ENCODE measurements at regions not wholly inside any gene's neighbourhood (a gene's known extent, or its start where the extent isn't known, plus 50 kb on each side); places are given as distances from the start of the nearest gene placed in this dataset.

GRCh38 chr6:138550346-138550767 lies 51.1 kb upstream of the NHSL1 start:
- Mint-ChIP-seq H3K9me3 (no peaks in the 10 kb centered on the region), H3K4me1 (peaks cover 9% of the 10 kb centered on the region), H3K36me3 (ENCODE audit: low read depth) (no peaks in the 10 kb centered on the region), H3K27ac (no peak overlapping the region), H3K4me3 (no peak overlapping the region), H3K27me3 (peaks cover 21% of the 10 kb centered on the region)
- intact Hi-C loops (cut with micrococcal nuclease): no loop called here
- DNase-seq: no peak

- intact Hi-C loops (cut with micrococcal nuclease): no loop called here
- H3K9me3 Mint-ChIP-seq: no peaks in the 10 kb centered on the region
- DNase-seq: no peak
- H3K36me3 Mint-ChIP-seq (ENCODE audit: low read depth): no peaks in the 10 kb centered on the region
- H3K27me3 Mint-ChIP-seq: peaks cover 34% of the 10 kb centered on the region
- H3K27ac Mint-ChIP-seq: no peak overlapping the region
- H3K4me3 Mint-ChIP-seq: no peak overlapping the region
- no peaks in the 10 kb centered on the region for H3K4me1 Mint-ChIP-seq
These were observed 54.9 kb upstream of the NHSL1 start for GRCh38 chr6:138554146-138554545.

GRCh38 chr6:138555421-138555988 lies 56.2 kb upstream of the NHSL1 start:
- intact Hi-C loops (cut with micrococcal nuclease): no loop called here
- H3K27ac Mint-ChIP-seq: no peak overlapping the region
- H3K4me3 Mint-ChIP-seq: no peak overlapping the region
- no peak for DNase-seq
- no peaks in the 10 kb centered on the region for H3K36me3 Mint-ChIP-seq (ENCODE audit: low read depth)
- no peaks in the 10 kb centered on the region for H3K4me1 Mint-ChIP-seq
- no peaks in the 10 kb centered on the region for H3K9me3 Mint-ChIP-seq
- peaks cover 33% of the 10 kb centered on the region for H3K27me3 Mint-ChIP-seq

- Mint-ChIP-seq H3K4me1 (no peaks in the 10 kb centered on the region), H3K27ac (no peak overlapping the region), H3K4me3 (no peak overlapping the region), H3K27me3 (peaks cover 30% of the 10 kb centered on the region), H3K9me3 (no peaks in the 10 kb centered on the region), H3K36me3 (ENCODE audit: low read depth) (no peaks in the 10 kb centered on the region)
- intact Hi-C loops (cut with micrococcal nuclease): no loop called here
- no peak for DNase-seq
These were observed 57.9 kb upstream of the NHSL1 start for GRCh38 chr6:138557147-138557546.

GRCh38 chr6:138559143-138559542 lies 59.8 kb upstream of the NHSL1 start:
- no peak overlapping the region for H3K4me3 Mint-ChIP-seq
- intact Hi-C loops (cut with micrococcal nuclease): no loop called here
- H3K9me3 Mint-ChIP-seq: no peaks in the 10 kb centered on the region
- H3K4me1 Mint-ChIP-seq: no peaks in the 10 kb centered on the region
- peaks cover 21% of the 10 kb centered on the region for H3K27me3 Mint-ChIP-seq
- DNase-seq: no peak
- no peaks in the 10 kb centered on the region for H3K36me3 Mint-ChIP-seq (ENCODE audit: low read depth)
- H3K27ac Mint-ChIP-seq: no peak overlapping the region

GRCh38 chr6:138560130-138560860 lies 61.0 kb upstream of the NHSL1 start:
- Mint-ChIP-seq H3K9me3 (no peaks in the 10 kb centered on the region), H3K27ac (no peak overlapping the region), H3K4me1 (no peaks in the 10 kb centered on the region), H3K36me3 (ENCODE audit: low read depth) (no peaks in the 10 kb centered on the region), H3K4me3 (no peak overlapping the region), H3K27me3 (peaks cover 22% of the 10 kb centered on the region)
- intact Hi-C loops (cut with micrococcal nuclease): no loop called here
- DNase-seq: no peak

- intact Hi-C loops (cut with micrococcal nuclease): no loop called here
- DNase-seq: no peak
- Mint-ChIP-seq H3K36me3 (ENCODE audit: low read depth) (no peaks in the 10 kb centered on the region), H3K4me1 (no peaks in the 10 kb centered on the region), H3K9me3 (no peaks in the 10 kb centered on the region), H3K27ac (no peak overlapping the region), H3K4me3 (no peak overlapping the region), H3K27me3 (peaks cover 11% of the 10 kb centered on the region)
These were observed 63.4 kb upstream of the NHSL1 start for GRCh38 chr6:138562691-138563090.

GRCh38 chr6:138563231-138563630 lies 63.9 kb upstream of the NHSL1 start:
- H3K27ac Mint-ChIP-seq: no peak overlapping the region
- DNase-seq: no peak
- H3K4me1 Mint-ChIP-seq: no peaks in the 10 kb centered on the region
- peaks cover 17% of the 10 kb centered on the region for H3K27me3 Mint-ChIP-seq
- no peaks in the 10 kb centered on the region for H3K36me3 Mint-ChIP-seq (ENCODE audit: low read depth)
- no peak overlapping the region for H3K4me3 Mint-ChIP-seq
- H3K9me3 Mint-ChIP-seq: no peaks in the 10 kb centered on the region
- intact Hi-C loops (cut with micrococcal nuclease): no loop called here

- no peak for DNase-seq
- no peaks in the 10 kb centered on the region for H3K4me1 Mint-ChIP-seq
- H3K27ac Mint-ChIP-seq: no peak overlapping the region
- no peaks in the 10 kb centered on the region for H3K9me3 Mint-ChIP-seq
- no peaks in the 10 kb centered on the region for H3K36me3 Mint-ChIP-seq (ENCODE audit: low read depth)
- no peak overlapping the region for H3K4me3 Mint-ChIP-seq
- peaks cover 18% of the 10 kb centered on the region for H3K27me3 Mint-ChIP-seq
- intact Hi-C loops (cut with micrococcal nuclease): no loop called here
These were observed 64.4 kb upstream of the NHSL1 start for GRCh38 chr6:138563650-138564049.

GRCh38 chr6:138564170-138564721 lies 65.0 kb upstream of the NHSL1 start:
- no peak overlapping the region for H3K27ac Mint-ChIP-seq
- no peaks in the 10 kb centered on the region for H3K4me1 Mint-ChIP-seq
- no peak for DNase-seq
- peaks cover 15% of the 10 kb centered on the region for H3K27me3 Mint-ChIP-seq
- intact Hi-C loops (cut with micrococcal nuclease): no loop called here
- H3K4me3 Mint-ChIP-seq: no peak overlapping the region
- no peaks in the 10 kb centered on the region for H3K36me3 Mint-ChIP-seq (ENCODE audit: low read depth)
- H3K9me3 Mint-ChIP-seq: no peaks in the 10 kb centered on the region

- intact Hi-C loops (cut with micrococcal nuclease): no loop called here
- no peaks in the 10 kb centered on the region for H3K9me3 Mint-ChIP-seq
- H3K27ac Mint-ChIP-seq: no peak overlapping the region
- peaks cover 13% of the 10 kb centered on the region for H3K27me3 Mint-ChIP-seq
- DNase-seq: no peak
- H3K4me1 Mint-ChIP-seq: no peaks in the 10 kb centered on the region
- H3K4me3 Mint-ChIP-seq: no peak overlapping the region
- no peaks in the 10 kb centered on the region for H3K36me3 Mint-ChIP-seq (ENCODE audit: low read depth)
These were observed 67.8 kb upstream of the NHSL1 start for GRCh38 chr6:138567052-138567451.

- intact Hi-C loops (cut with micrococcal nuclease): no loop called here
- H3K27ac Mint-ChIP-seq: no peak overlapping the region
- no peaks in the 10 kb centered on the region for H3K9me3 Mint-ChIP-seq
- H3K4me3 Mint-ChIP-seq: no peak overlapping the region
- peaks cover 23% of the 10 kb centered on the region for H3K27me3 Mint-ChIP-seq
- DNase-seq: no peak
- no peaks in the 10 kb centered on the region for H3K4me1 Mint-ChIP-seq
- H3K36me3 Mint-ChIP-seq (ENCODE audit: low read depth): no peaks in the 10 kb centered on the region
These were observed 69.7 kb upstream of the NHSL1 start for GRCh38 chr6:138568997-138569396.

GRCh38 chr6:138569554-138569953 lies 70.3 kb upstream of the NHSL1 start:
- Mint-ChIP-seq H3K9me3 (no peaks in the 10 kb centered on the region), H3K27ac (no peak overlapping the region), H3K36me3 (ENCODE audit: low read depth) (no peaks in the 10 kb centered on the region), H3K4me3 (no peak overlapping the region), H3K4me1 (no peaks in the 10 kb centered on the region), H3K27me3 (peaks cover 22% of the 10 kb centered on the region)
- no peak for DNase-seq
- intact Hi-C loops (cut with micrococcal nuclease): no loop called here

- intact Hi-C loops (cut with micrococcal nuclease): no loop called here
- no peaks in the 10 kb centered on the region for H3K9me3 Mint-ChIP-seq
- H3K27ac Mint-ChIP-seq: no peak overlapping the region
- no peak for DNase-seq
- no peaks in the 10 kb centered on the region for H3K36me3 Mint-ChIP-seq (ENCODE audit: low read depth)
- no peak overlapping the region for H3K4me3 Mint-ChIP-seq
- H3K4me1 Mint-ChIP-seq: no peaks in the 10 kb centered on the region
- peaks cover 20% of the 10 kb centered on the region for H3K27me3 Mint-ChIP-seq
These were observed 70.9 kb upstream of the NHSL1 start for GRCh38 chr6:138569970-138570724.
